C4-2B (cell line): ENCODE measurements at regions not wholly inside any gene's neighbourhood (a gene's known extent, or its start where the extent isn't known, plus 50 kb on each side); places are given as distances from the start of the nearest gene placed in this dataset.

Experiments used
- H3K27ac ChIP-seq: fragments of 450-650 bp; 2 replicates; pipeline ENCODE4 v1.5.1; 2017
- ZFX ChIP-seq: fragments of 450-650 bp; IDR thresholded peaks from 2 replicates; pipeline ENCODE4 v1.6.1; 2017
- TF ChIP-seq, protein P1 (sequence below): fragments of 450-650 bp; conservative IDR thresholded peaks from 2 replicates; pipeline ENCODE4 v1.5.1; 2017; ENCODE audit warnings: mild to moderate bottlenecking

DNA sequence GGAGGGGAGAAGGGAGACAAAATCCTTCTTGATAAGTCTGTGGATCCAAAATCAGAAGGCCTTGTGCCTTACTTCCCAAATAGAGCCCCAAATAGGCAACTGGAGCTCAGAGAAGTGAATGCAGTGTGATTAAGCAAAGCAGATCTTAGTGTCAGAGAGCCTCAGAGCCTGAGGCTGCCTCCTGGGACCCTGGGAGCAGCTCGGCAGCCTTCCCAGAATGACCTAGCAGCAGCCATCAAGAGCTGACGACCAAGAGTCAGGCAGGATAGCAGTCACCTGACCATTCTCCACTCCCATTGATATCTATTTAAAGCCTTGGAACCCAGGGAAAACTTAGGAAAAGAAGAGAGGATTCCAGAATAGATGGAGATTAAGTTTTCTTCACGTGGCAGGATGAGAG is 78.0 kb upstream of the SMYD2 start:
- no peak overlapping the region for H3K27ac ChIP-seq
- TF ChIP-seq ZFX, result no peak
- TF ChIP-seq, protein P1, sequence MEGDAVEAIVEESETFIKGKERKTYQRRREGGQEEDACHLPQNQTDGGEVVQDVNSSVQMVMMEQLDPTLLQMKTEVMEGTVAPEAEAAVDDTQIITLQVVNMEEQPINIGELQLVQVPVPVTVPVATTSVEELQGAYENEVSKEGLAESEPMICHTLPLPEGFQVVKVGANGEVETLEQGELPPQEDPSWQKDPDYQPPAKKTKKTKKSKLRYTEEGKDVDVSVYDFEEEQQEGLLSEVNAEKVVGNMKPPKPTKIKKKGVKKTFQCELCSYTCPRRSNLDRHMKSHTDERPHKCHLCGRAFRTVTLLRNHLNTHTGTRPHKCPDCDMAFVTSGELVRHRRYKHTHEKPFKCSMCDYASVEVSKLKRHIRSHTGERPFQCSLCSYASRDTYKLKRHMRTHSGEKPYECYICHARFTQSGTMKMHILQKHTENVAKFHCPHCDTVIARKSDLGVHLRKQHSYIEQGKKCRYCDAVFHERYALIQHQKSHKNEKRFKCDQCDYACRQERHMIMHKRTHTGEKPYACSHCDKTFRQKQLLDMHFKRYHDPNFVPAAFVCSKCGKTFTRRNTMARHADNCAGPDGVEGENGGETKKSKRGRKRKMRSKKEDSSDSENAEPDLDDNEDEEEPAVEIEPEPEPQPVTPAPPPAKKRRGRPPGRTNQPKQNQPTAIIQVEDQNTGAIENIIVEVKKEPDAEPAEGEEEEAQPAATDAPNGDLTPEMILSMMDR, result no peak

DNA sequence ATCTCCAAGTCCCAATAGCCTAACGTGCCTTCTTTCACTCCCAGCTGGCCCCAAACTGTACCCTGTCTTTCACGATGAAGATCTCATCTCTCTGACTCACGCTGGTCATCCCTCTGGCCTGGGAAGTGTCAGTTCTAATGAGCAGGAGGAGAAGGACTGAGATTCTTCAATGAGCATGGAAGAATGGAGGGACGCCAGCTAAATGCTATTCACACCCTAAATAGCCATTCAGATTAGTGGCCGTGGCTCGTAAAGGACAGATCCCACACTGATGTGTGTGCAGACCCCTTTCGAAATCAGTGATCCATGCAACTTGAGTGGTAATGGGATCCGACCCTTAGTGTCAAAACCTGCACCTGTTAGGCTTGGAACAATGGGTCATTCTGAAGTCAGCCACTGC is 75.9 kb upstream of the SMYD2 start:
- no peak overlapping the region for H3K27ac ChIP-seq
- TF ChIP-seq, protein P1, result no peak
- TF ChIP-seq ZFX, result no peak

DNA sequence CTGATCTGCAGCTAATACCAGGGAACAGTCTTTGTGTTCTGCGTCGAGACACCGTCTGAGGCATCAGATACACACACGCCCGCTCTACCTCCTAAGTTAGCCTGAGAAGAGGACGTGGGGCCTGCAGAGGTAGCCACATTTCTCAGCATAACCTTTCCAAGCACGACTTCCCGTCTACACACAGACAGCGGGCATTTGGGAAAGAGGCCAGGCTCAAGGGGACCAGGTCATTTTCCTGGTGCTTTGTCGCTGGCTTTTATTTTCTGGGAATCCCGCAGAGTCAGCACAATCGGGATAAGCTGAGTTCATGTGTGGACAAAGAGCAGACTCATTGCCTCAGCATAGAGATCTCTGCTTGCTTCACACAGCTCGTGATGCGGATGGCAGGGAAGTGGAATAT is 72.5 kb upstream of the SMYD2 start:
- H3K27ac ChIP-seq, result no peak overlapping the region
- TF ChIP-seq, protein P1, result no peak
- TF ChIP-seq ZFX, result no peak

DNA sequence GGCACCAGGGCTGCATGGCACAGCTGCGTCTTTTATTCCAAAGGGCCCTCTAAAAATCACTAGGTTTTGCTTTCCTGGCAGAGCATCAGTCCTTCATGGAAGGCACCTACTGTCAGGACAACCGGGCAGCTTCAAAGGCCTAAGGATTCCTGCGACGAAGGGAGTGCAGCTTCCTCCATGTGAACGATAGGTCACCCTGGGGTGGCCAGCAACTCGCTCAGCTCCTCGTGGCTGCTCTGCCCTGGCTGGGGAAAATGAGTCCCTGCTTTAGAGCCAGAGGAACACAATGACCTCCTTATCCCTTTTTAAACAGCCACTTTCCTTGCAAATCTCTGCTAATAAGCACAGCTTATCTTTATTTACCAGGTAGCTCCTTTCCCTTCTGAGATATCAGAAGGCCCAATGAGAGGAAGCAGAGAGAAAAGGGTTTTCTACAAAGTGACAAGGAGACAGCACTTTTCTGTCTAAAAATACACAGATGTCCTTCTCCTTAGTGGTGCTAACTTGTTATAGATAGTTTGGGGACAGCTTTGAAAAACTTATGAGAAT is 71.6 kb upstream of the SMYD2 start:
- no peak for TF ChIP-seq ZFX
- TF ChIP-seq, protein P1, result no peak
- no peak overlapping the region for H3K27ac ChIP-seq

DNA sequence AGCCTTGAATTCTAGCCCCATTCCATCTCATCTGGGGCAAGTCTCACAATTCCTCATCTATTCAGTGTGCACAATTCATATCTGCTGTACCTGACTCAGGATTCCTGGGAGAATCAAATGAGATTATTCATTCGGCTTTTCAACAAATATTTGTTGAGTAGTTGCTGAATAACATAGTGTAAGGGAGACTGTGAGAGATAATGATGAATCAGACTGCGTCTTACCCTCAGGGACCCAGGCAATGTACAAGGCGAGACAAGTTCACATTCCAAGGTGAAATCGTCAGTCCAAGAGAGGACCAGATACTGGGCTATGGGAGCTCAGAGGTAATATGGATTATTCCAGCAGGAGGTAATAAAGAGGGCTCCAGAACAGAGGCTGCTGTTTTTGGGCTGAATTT is 67.8 kb upstream of the SMYD2 start:
- H3K27ac ChIP-seq, result no peak overlapping the region
- no peak for TF ChIP-seq ZFX
- TF ChIP-seq, protein P1, result no peak

DNA sequence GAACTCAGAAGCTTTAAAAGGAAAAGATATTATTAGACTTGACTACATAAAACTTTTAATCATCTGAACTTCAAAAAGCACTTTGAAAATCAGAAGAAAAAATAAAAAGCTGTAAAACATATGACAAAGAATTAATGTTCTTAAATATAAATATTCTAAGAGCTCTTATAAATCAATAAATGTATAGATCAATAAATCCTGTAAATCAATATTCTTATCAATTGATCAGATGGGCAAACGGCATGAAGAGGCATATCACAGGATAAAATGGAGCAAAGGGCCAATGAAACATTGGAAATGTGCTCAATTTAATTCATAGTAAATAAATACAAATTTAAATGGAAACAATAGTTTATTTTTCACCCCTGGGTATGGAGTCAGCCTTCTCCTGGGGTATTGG is 66.1 kb upstream of the SMYD2 start:
- H3K27ac ChIP-seq, result no peak overlapping the region
- TF ChIP-seq, protein P1, result no peak
- no peak for TF ChIP-seq ZFX

DNA sequence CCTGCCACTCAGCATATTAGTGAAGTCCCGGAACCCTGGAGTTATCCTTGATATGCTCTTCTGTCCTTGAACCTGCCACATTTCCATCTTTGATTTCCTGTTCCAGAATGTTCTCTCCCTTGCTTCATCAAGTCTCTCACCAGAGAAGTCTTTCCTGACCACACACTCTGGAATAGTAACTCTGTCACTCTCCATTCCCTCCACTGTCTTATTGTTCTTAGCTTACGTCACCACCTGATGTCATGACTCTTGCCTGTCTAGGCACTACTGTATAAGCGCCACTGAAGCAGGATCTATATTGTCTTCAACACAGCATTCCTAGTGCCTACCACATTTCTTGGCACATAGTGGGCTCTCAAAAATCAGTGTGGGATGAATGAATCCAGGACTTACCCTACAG is 65.4 kb upstream of the SMYD2 start:
- H3K27ac ChIP-seq, result no peak overlapping the region; the same call in 1 of the 2 replicates

More for the DNA sequence above, 65.4 kb upstream of the SMYD2 start:
- TF ChIP-seq, protein P1, result no peak
- TF ChIP-seq ZFX, result no peak
